CD4-positive, alpha-beta T cell treated with Interferon alpha-2 for 1 hour (primary cell): ENCODE measurements at regions not wholly inside any gene's neighbourhood (a gene's known extent, or its start where the extent isn't known, plus 50 kb on each side); places are given as distances from the start of the nearest gene placed in this dataset.

Experiments
- DNase-seq, 2 donors: peaks; one replicate each; pipeline ENCODE4 v3.0.0-alpha.2; 2020 to 2022

GRCh38 chr13:111456452-111457230 lies 136.2 kb downstream of the TEX29 start:
- DNase-seq: no peak

- no peak for DNase-seq
Measured at GRCh38 chr13:111458001-111458531, 137.6 kb downstream of the TEX29 start.

GRCh38 chr13:111458739-111459138 lies 138.3 kb downstream of the TEX29 start:
- no peak for DNase-seq

GRCh38 chr13:111459803-111460547 lies 139.5 kb downstream of the TEX29 start:
- no peak for DNase-seq

GRCh38 chr13:111460548-111461444 lies 140.4 kb downstream of the TEX29 start:
- DNase-seq: no peak

- DNase-seq: no peak
Measured at GRCh38 chr13:111461445-111462149, 141.2 kb downstream of the TEX29 start.

GRCh38 chr13:111462221-111462764 lies 141.9 kb downstream of the TEX29 start:
- no peak for DNase-seq

- DNase-seq: no peak
Measured at GRCh38 chr13:111462944-111463343, 142.5 kb downstream of the TEX29 start.

- DNase-seq: no peak
Measured at GRCh38 chr13:111467111-111467890, 146.9 kb downstream of the TEX29 start.

- DNase-seq: no peak
Measured at GRCh38 chr13:111468037-111468959, 147.9 kb downstream of the TEX29 start.

GRCh38 chr13:111469450-111469849 lies 149.0 kb downstream of the TEX29 start:
- no peak for DNase-seq

- no peak for DNase-seq
Measured at GRCh38 chr13:111469916-111470506, 149.6 kb downstream of the TEX29 start.

GRCh38 chr13:111470933-111471332 lies 150.5 kb downstream of the TEX29 start:
- DNase-seq: no peak

- DNase-seq: no peak
Measured at GRCh38 chr13:111472083-111472482, 151.6 kb downstream of the TEX29 start.

GRCh38 chr13:111472559-111473460 lies 152.4 kb downstream of the TEX29 start:
- DNase-seq: no peak

GRCh38 chr13:111474136-111475002 lies 153.9 kb downstream of the TEX29 start:
- peak in 1 of 2 donors; percentile 7 for DNase-seq

GRCh38 chr13:111475488-111475887 lies 155.0 kb downstream of the TEX29 start:
- DNase-seq: no peak
